ENCODE measurements at regions not wholly inside any gene's neighbourhood (a gene's known extent, or its start where the extent isn't known, plus 50 kb on each side); places are given as distances from the start of the nearest gene placed in this dataset.

GRCh38 chr2:16125614-16126516 is 185.5 kb downstream of the MYCN start:
- TF ChIP-seq, protein P1, sequence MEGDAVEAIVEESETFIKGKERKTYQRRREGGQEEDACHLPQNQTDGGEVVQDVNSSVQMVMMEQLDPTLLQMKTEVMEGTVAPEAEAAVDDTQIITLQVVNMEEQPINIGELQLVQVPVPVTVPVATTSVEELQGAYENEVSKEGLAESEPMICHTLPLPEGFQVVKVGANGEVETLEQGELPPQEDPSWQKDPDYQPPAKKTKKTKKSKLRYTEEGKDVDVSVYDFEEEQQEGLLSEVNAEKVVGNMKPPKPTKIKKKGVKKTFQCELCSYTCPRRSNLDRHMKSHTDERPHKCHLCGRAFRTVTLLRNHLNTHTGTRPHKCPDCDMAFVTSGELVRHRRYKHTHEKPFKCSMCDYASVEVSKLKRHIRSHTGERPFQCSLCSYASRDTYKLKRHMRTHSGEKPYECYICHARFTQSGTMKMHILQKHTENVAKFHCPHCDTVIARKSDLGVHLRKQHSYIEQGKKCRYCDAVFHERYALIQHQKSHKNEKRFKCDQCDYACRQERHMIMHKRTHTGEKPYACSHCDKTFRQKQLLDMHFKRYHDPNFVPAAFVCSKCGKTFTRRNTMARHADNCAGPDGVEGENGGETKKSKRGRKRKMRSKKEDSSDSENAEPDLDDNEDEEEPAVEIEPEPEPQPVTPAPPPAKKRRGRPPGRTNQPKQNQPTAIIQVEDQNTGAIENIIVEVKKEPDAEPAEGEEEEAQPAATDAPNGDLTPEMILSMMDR (IDR thresholded peaks at IDR 0.05; ENCODE audit: insufficient read depth, low read length, poor library complexity, severe bottlenecking), result no peak
- TF ChIP-seq EZH2phosphoT487 (conservative IDR thresholded peaks at IDR 0.05; ENCODE audit: low read length), result no peak
